NCI-H2107 (cell line): ENCODE measurements at regions not wholly inside any gene's neighbourhood (a gene's known extent, or its start where the extent isn't known, plus 50 kb on each side); places are given as distances from the start of the nearest gene placed in this dataset.

Experiments
- DNase-seq: peaks from one replicate; lab custom pipeline; 2025; lab: John Stamatoyannopoulos, UW

DNA sequence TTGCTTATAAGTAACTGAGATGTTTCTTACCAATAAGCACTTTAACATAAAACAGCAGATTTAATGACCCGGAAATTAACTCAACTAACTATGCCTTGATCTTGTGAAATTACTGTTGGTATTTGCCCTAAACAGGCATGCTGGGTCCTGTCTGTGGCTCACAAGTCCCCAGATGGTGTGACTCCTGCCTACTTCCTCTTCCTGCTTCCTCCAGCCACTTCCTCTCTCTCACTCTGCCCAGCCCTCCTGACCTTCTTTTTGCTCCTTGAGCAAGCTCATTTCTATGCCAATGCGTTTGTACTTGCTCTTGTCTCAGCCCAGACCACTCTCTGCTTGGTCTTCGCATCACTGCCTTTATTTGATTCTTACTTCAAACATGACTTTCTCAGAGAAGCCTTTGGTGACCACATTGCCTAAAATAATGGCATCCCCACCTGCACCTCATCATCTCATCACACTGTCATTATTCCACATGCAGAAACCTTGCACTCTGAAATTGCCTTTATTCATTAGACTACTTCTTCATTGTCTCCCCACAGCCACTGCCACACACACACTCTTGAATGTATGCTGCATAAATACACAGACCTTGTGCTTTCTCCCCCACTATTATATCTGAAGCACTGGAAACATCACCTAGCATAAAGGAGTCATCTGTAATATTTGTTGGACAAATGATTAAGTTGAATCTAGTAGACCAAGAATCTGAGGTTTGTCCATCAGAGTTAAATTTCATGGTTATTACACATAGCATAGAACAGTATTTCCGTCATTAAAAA is 256.3 kb upstream of the SEMA6D start:
- DNase-seq = no peak

DNA sequence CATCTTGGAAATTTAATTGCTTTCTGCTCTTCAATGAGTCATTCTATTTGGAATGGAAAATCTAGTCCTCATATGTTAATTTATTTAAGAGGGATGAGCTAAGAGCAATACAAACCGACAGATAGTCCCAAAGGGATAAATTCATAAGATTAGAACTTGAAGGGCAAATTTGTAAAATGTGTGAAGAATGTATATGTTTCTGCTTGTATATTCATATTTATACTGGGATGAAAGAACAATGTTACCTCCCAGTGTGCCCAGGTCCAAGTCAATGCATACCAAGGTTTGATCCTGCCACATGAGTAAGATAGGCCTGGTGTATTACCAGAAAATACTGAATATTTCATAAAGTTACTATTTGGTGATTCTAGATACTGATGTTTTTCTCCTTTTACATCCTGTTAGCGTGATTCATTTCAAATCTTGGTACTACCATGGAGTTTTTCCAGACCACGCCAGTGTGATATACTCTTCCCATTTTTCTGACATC is 255.6 kb upstream of the SEMA6D start:
- DNase-seq = no peak

DNA sequence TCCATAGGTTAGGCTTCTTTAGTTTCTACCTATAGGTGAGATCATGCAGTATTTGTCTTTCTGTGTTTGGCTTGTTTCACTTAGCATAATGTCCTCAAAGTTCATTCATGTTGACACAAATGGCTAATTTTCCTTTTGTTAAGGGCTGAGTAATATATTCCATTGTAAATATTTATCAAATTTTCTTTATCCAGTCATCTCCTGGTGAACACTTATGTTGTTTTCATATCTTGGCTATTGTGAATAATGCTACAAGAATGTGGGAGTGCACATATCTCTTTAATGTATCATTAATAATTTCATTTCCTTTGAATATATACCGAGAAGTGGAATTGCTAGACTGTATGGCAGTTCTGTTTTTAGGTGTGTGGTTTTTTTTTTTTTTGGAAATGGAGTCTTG is 250.9 kb upstream of the SEMA6D start:
- no peak for DNase-seq

DNA sequence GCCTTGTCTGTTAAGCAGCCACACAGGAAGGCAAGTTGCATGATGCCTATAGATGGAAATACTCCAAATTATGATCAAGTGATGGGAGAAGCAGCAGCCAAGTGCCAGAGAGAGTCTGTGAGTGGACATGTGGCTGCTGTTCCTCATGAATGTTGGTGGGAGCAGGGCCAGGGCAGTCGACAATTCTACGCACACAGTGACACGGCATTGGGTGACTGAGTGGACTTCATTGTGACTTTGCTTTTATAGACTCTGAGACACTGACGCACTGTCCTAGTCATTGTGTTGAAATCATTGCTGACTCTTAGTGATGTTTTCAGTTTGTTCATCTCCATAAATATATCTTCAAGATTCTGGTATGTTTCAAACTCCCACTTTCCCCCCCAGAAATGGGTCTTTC is 246.3 kb upstream of the SEMA6D start:
- no peak for DNase-seq

DNA sequence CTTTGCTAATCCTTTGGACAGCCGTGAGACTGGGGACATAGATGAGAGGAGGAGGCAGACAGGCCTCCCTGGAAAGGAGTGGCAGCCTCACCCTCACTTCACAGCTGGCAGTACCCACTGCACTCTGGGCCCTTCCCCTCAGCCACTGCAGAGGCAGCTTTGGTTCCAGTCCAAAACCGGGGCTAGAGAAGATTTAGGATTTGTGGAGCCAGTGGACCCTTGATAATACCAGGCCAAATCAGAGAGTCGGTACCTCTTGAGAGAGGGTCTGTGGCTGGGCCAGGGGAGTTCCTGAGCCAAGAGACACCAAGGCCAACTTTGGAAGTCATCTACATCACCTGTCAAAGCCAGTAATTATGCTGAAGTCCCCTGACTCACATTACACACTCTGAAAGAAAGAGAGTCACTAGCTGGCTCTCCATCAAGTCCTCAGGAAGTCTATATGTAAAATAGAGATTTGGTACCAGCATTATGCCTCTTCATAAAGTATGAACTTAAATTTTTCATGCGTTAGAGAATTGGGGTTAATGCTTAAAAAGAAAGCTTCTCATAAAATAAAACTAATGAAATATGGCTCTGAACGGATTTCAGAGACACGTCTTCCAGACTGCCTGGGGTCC is 244.1 kb upstream of the SEMA6D start:
- no peak for DNase-seq

DNA sequence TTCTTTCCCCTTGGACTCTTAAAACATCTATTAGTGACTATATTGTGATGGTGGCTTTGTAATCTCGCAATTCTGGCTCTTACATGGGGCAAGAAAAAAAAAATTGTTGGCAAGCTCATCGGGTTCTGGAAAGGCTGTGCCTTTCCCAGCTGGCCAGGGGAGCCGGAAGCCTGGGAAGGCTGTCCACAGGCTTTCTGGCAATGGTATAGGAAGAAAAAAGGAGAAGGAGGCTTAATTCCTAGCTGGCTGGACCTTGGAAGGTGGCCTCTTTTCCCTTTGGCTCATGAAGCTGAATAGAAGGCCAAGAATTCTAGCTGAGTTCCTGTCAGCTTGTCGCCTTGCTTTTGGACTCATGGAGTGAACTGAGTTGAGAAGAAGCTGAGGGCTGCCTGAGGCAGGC is 243.5 kb upstream of the SEMA6D start:
- DNase-seq = no peak

DNA sequence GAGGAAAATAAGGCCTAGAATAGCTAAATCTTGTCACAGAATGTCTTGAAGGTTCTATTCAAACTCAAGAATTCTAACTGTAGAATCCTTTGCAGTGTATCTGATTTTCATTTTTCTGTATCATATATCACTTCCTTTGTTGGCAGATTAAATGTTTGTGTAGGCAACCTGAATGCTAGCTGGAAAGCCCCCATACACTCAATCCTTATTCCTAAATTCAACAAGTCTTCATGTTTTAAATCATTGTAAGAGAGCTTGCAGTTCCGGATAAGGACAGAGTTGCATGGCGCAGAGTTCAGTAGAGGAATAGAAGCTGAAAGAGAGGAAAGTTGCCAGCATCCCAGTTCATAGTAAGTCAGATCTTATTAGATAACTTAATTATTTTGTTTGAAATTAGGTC is 242.0 kb upstream of the SEMA6D start:
- DNase-seq = no peak

DNA sequence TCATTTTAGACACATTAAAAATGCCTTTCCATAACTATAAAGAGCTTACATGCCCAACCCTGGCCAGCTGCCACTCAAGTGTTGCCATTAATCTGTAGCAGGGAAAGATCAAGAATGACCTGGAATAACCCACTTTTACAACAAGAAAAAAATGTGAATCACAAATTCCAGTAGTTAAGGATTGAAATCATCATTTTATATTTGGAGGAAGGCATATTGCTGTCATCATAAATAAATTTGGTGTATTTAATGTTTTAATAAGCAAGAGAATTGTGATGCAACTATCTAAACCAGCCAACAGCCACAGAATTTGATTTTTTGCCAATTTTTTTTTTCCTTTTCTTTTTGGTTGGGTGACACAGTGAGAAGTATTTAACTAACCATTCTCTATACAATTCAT is 240.0 kb upstream of the SEMA6D start:
- DNase-seq = no peak

DNA sequence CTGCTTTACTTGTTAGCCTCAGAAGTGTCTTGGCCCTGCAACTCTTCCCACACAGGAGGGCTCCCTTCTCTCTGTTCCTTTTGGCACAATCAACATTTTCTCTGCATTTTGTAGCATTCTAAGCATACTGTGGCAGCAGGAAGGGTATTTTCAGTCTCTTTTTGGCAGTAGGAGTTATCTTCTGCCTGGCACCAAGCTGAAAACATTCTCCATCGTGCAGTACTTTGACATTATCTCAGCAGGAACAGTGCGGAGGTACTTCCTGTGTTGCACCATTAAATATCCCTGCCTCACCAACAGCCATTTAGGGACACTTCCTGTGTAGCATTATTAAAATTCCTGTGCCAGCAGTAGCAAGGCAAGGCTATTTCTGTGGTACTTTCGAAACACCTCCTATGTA is 233.2 kb upstream of the SEMA6D start:
- DNase-seq = no peak

DNA sequence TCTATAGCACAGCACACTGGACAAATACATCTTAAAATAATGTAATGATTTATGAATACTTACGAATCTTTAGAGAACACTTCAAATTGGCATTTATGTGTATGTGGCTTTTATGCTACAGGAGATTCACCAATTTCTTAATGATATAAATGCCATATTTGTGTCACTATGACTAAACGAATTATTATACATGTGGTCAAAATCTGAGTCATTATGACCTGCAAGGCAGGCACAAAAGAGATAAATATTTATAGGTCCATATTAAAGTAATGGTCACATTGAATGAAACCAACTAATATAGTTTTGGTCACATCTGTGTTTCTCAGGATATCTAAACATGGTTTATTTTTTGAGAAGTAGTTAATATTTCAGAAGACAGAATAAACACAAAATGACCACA is 232.3 kb upstream of the SEMA6D start:
- no peak for DNase-seq

DNA sequence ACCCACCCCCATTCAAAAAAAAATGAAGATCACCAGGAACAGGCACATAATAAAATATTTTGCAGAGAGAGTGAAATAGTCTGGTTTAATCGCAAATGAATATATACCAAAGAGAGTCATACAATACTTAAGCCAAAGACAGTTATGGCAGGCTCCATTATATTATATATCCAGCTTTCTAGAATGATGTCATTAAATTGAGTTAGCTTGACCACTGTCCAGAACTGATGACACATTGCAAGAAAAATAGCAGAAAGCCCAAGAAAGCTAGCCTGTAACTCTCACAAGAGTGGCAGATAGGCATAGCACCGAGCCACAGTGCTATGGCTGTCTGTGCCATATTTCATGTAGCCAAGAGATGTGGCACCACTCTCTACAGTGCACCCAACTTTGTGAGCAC is 231.9 kb upstream of the SEMA6D start:
- DNase-seq = no peak

DNA sequence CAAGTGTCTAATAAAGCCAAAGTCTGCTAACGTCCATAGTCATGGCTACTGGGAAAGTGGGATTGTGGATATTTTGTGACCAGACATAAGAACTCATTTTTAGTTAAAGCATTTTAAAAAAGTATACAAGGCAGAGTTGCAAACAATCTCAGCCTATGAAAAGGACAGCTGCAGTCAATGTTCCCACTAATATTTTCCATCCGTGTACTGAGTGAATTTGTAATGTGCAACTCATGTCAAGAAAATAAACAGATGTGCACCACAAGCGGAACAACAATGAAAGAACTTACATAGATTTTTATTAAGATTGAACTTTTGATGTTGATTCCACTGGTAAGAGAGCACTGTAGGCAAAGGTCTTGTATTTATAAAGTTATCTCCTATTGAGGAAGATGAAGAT is 231.3 kb upstream of the SEMA6D start:
- no peak for DNase-seq

DNA sequence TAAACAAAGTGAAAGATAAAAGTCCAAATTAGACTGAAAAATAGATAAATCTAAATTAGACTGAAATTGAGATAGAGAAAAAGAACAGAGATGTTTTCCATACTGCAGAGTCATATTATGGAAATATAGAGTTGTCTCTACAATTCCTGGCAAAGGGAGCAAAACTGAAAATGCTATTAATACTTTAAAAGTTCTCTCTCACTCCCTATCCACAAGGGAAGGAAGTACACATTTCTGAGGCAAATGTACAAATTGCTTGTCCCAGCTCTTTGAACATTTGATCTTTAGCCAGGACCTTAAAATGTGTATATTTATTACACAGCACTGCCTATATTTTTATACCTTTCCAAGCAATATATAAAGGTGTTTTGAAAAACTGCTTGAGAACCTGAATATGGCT is 225.1 kb upstream of the SEMA6D start:
- DNase-seq = no peak

DNA sequence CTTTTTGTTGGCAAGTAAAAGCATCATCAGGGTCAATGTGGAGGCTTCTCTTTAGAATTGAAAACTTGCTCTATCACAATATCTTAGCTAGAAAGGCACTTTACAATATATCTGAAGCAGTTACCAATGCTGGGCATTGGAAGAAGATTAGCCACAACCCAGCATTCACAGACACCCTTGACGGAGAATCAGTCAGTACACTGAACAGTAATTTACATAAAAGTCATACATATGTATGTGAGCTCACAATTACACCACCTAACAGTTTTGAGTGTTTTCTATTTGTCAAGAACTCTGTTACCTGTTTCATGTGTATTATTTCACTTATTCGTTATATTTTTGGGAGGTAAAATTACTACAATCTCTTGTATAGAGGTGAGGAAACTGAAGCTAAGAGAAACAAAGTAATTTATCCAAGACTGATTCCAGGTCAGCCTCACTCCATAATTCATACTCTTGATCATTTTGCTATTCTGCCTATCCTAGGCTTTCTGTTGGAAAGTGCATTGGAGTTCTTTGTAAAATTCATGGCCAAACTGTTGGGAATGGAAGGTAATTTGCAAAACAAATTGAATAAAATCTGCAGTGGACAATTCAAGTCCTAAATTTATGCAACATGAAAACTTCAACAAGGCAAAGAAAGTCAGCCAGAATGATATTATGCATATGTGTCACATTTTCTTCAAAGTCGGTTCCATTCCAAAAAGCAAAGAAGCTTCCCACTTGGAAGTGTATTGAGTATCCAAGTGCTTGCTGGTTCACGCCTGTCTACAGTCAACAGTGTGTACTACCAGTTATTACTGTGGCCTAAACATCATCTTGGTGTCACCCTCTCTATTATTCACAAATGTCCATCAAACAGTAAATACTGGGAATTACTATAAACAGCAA is 223.7 kb upstream of the SEMA6D start:
- no peak for DNase-seq

DNA sequence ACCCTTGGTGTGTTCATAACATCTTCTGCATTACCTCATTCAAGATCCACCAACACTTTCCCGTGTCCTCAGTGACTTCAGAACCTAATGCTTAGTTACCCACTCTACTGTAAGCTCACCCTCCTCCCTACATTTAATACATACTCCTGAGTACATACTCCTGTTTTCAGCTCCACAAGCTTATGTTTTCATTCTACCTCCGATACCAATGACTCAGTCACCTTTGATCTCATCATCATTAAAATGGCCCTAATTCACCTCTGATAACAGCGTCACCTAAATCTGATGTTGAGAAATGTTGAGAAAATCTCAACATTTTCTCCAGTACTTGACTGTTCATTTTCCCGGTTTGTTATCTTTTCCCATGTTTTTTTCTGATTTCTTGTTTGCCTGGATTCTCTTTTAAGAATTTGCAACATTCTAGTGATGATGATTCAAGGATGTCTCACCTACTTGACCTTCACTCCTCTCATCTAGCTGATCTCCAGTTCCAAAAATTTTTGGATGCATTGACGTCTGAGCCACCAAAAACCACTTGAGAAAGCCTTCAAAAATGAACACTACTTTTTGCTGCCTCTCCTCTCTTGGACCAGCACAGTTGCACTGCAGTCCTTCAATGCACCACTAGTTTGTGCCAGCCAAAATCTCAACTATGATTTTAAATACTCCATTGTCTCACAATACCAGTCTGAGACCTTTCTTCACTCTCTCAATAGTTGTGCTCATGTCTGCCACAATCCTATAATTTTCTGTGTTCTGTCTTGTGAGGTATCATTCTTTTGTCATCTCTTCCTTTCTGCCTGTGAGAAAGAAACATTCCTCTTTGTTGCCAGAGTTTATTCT is 220.7 kb upstream of the SEMA6D start:
- no peak for DNase-seq

DNA sequence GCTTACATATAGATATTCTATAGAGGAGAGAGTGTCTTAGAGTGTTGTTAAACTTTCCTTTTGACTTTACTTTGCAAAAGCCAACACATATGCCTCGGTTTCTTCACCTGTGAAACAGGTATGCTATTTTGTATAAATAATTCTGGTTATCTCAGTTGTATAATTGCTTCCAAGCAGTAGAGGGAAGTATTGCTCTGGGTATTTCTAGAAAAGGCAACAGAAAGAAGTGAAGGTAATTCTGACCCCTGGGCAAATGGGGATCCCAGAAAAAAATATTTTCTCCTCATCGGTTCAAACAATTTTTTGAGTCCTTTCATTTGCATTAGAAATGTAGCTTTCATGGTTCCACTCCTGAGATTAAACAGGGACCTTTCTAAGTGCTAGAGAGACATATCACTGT is 216.5 kb upstream of the SEMA6D start:
- DNase-seq = no peak

DNA sequence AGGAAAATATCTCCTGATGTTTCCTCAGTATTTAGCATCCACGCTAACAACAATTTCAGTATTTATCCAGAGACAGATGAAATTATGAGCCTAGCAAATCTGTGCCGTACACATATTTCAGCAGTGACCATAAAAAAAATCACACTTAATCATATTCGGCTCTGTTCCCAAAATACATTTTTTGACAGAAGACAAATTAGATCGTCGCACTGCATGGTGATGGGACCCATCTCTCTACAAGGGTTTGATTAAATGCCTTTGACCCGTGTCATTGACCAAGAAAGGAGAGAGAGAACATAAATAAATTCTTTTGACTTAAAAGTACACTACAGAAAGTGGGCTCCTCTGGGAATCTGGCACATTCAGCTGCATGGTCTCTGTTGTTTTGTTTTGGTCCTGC is 215.3 kb upstream of the SEMA6D start:
- no peak for DNase-seq

DNA sequence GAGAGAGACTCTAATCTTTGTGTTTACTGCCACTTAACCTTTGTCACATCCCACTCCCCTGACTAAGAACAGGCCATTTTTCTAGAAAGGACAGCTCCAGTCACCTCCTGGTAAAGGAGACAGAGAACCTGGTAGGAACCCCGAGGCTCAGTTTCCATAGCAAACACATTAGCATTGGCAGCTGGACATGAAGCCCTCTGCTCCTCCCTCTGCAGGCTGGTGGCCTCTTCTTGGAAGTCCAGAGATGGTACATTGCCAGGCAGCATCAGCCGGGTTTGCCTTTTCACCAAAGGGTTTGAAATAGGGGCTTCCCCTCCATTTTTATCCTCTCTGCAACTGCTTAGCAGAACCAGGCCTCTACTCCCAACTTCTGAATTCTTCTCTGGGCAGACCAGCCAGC is 213.4 kb upstream of the SEMA6D start:
- no peak for DNase-seq

DNA sequence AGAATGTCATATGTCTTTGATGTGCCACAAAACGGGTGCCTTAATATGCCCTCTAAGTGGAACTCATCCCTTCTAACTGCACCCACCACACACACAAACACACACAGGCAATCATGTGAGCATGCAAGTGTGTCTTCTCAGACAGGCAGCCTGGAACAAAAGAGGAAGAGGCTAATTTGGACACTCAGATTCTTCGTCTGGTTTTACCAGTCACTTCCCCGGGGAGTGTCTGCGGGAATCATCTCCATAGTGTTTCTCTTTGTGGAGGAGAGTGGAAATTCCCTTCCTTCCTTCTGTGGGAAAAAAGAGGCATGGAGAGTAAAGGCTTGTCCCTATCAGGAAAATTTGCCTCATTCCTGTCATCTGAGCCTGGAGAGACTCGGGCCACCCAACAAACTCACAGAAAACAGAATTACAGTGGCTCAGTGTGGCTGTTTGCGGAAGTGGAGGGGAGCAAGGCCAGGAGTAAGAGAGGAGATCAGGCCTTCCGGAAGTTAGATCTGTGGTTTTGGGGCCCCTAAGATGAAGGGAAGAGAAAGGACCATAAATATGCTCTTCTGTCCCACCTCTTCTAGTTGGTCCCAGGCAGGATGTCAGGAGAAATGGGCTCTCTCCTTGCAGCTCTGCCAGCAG is 212.6 kb upstream of the SEMA6D start:
- DNase-seq = no peak

DNA sequence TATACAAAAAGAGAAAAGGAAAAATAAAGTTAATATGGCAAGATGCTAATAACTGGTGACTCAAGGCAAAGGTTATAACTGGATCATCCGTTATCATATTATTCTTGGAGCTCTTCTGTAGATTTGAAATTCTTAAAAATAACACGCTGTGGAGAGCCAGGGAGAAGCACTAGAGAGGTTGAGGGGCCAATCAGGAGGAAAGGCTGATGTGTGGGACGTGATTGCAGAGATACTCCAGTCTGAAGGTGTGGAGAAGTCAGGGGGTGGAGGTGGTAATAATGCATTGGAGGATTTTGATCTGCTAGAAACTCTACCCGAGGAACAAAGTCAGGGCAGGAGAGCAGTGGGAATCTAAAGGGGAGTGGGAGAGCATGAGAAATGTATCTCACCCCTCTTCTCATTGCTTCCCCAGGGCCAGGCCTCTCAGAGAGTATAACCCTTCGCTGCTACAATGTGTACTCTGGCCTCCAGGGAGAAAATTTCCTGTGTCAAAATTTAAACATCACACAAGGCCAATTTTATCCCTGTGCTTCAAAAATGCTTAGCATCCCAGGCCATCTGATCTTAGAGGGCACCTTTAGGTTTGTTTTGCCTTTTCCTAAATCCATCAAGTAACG is 211.5 kb upstream of the SEMA6D start:
- DNase-seq = no peak
